Fibroblast of lung (primary cell): ENCODE measurements at regions not wholly inside any gene's neighbourhood (a gene's known extent, or its start where the extent isn't known, plus 50 kb on each side); places are given as distances from the start of the nearest gene placed in this dataset.

Experiments
- DNase-seq, 2 donors: peaks; one replicate each; pipeline versions ENCODE4 v3.0.0 to v3.0.0-alpha.2; 2010; ENCODE audit warnings: low read depth in 2 of 2
- H2AFZ ChIP-seq: 2 replicates; pipeline ENCODE4 v1.5.1; 2012; ENCODE audit warnings: low read length, control low read depth, inconsistent platforms
- H3K27ac ChIP-seq: 2 replicates; pipeline ENCODE4 v1.5.1; 2011; ENCODE audit warnings: low read length, control low read depth; ENCODE audit not compliant: insufficient read depth
- H3K27me3 ChIP-seq: 2 replicates; pipeline ENCODE4 v1.5.1; 2011; ENCODE audit warnings: mild to moderate bottlenecking, low read length; ENCODE audit not compliant: control insufficient read depth, insufficient read depth
- H3K36me3 ChIP-seq: 2 replicates; pipeline ENCODE4 v1.5.1; 2011; ENCODE audit warnings: low read length; ENCODE audit not compliant: control insufficient read depth, insufficient read depth
- H3K4me1 ChIP-seq: 2 replicates; pipeline ENCODE4 v1.5.1; 2011; ENCODE audit warnings: low read length; ENCODE audit not compliant: control insufficient read depth, insufficient read depth; ENCODE audit errors: extremely low read depth
- H3K4me2 ChIP-seq: 2 replicates; pipeline ENCODE4 v1.5.1; 2011; ENCODE audit warnings: low read length, control low read depth; ENCODE audit not compliant: insufficient read depth; ENCODE audit errors: extremely low read depth
- H3K4me3 ChIP-seq, 4 experiments: fragments of 200-600 bp in 1 of 4; sonication (generic) in 1 of 4; replicated peaks in 1 of 4; 2 replicates each; pipeline ENCODE4 v1.5.1; 2011 to 2016; ENCODE audit warnings: low read length in 4 of 4, low read depth in 3 of 4, mild to moderate bottlenecking in 3 of 4, control low read depth in 2 of 4, inconsistent platforms in 1 of 4, mixed read lengths in 1 of 4; ENCODE audit not compliant: insufficient read depth in 1 of 4; ENCODE audit errors: control extremely low read depth in 1 of 4
- H3K79me2 ChIP-seq: 2 replicates; pipeline ENCODE4 v1.5.1; 2012; ENCODE audit warnings: mild to moderate bottlenecking, low read length, inconsistent platforms; ENCODE audit not compliant: control insufficient read depth, insufficient read depth
- H3K9ac ChIP-seq: 2 replicates; pipeline ENCODE4 v1.5.1; 2011; ENCODE audit warnings: mild to moderate bottlenecking, low read length, control low read depth; ENCODE audit not compliant: insufficient read depth
- H3K9me3 ChIP-seq: 2 replicates; pipeline ENCODE4 v1.5.1; 2012; ENCODE audit warnings: low read depth, low read length; ENCODE audit not compliant: control insufficient read depth, insufficient read depth
- H4K20me1 ChIP-seq: 2 replicates; pipeline ENCODE4 v1.5.1; 2011; ENCODE audit warnings: low read length; ENCODE audit not compliant: control insufficient read depth, insufficient read depth; ENCODE audit errors: extremely low read depth
- CTCF ChIP-seq, 2 donors: IDR thresholded peaks in 1 of 2; conservative IDR thresholded peaks in 1 of 2; 1 replicate in 1 of 2; 2 replicates in 1 of 2; pipeline ENCODE4 v1.5.1; 2011 to 2012; ENCODE audit warnings: low read length in 2 of 2, control low read depth in 1 of 2, inconsistent platforms in 1 of 2, low read depth in 1 of 2, mild to moderate bottlenecking in 1 of 2
- EZH2 ChIP-seq: IDR thresholded peaks from 2 replicates; pipeline ENCODE4 v1.5.1; 2012; ENCODE audit warnings: low read length, control low read depth, mild to moderate bottlenecking; ENCODE audit errors: missing control alignments

GRCh38 chr3:193875601-193876321 lies 260.2 kb upstream of the HES1 start:
- no peaks in the 10 kb centered on the region for H3K36me3 ChIP-seq
- TF ChIP-seq EZH2 (no peak), CTCF (conservative IDR thresholded peaks at IDR 0.05 in 1 of 2, IDR thresholded peaks at IDR 0.05 in 1 of 2; ENCODE audit: low read depth in 1 of 2, low read length in 2 of 2) (no peak)

GRCh38 chr3:193879099-193879863 lies 256.7 kb upstream of the HES1 start:
- no peak overlapping the region for H3K4me3 ChIP-seq
- H3K27ac ChIP-seq, result no peak overlapping the region
- no peaks in the 10 kb centered on the region for H4K20me1 ChIP-seq
- H3K79me2 ChIP-seq, result no peaks in the 10 kb centered on the region
- peaks cover 4% of the 10 kb centered on the region for H3K27me3 ChIP-seq
- H3K4me2 ChIP-seq, result no peak overlapping the region
- no peaks in the 10 kb centered on the region for H3K4me1 ChIP-seq
- no peak for TF ChIP-seq EZH2
- TF ChIP-seq CTCF (conservative IDR thresholded peaks at IDR 0.05 in 1 of 2, IDR thresholded peaks at IDR 0.05 in 1 of 2; ENCODE audit: low read depth in 1 of 2, low read length in 2 of 2), result no peak
- H3K9me3 ChIP-seq, result no peaks in the 10 kb centered on the region
- H3K9ac ChIP-seq, result no peak overlapping the region
- DNase-seq, result no peak
- H2AFZ ChIP-seq, result no peak overlapping the region
- H3K36me3 ChIP-seq, result no peaks in the 10 kb centered on the region

More at GRCh38 chr3:193875601-193876321, 260.2 kb upstream of the HES1 start:
- Histone ChIP-seq H3K4me1 (peaks cover 5% of the 10 kb centered on the region), H3K9ac (no peak overlapping the region), H3K27me3 (peaks cover 4% of the 10 kb centered on the region), H3K27ac (no peak overlapping the region), H4K20me1 (no peaks in the 10 kb centered on the region), H2AFZ (no peak overlapping the region), H3K4me2 (no peak overlapping the region), H3K79me2 (no peaks in the 10 kb centered on the region), H3K9me3 (no peaks in the 10 kb centered on the region), H3K4me3 (no peak overlapping the region)
- DNase-seq, result no peak

- H3K9ac ChIP-seq, result no peak overlapping the region
- TF ChIP-seq CTCF (conservative IDR thresholded peaks at IDR 0.05 in 1 of 2, IDR thresholded peaks at IDR 0.05 in 1 of 2; ENCODE audit: low read depth in 1 of 2, low read length in 2 of 2), result no peak
- TF ChIP-seq EZH2, result no peak
- no peaks in the 10 kb centered on the region for H3K9me3 ChIP-seq
- no peaks in the 10 kb centered on the region for H4K20me1 ChIP-seq
- no peaks in the 10 kb centered on the region for H3K4me1 ChIP-seq
- H3K27me3 ChIP-seq, result peaks cover 4% of the 10 kb centered on the region
- H3K4me3 ChIP-seq, result no peak overlapping the region
- no peaks in the 10 kb centered on the region for H3K79me2 ChIP-seq
- H3K4me2 ChIP-seq, result no peak overlapping the region
- no peak for DNase-seq
- H3K36me3 ChIP-seq, result no peaks in the 10 kb centered on the region
- H3K27ac ChIP-seq, result no peak overlapping the region
- no peak overlapping the region for H2AFZ ChIP-seq
Measured at GRCh38 chr3:193879864-193880242, 256.1 kb upstream of the HES1 start.
